ENCODE measurements at regions not wholly inside any gene's neighbourhood (a gene's known extent, or its start where the extent isn't known, plus 50 kb on each side); places are given as distances from the start of the nearest gene placed in this dataset.

- no peak for DNase-seq
Measured at GRCh38 chr3:95418251-95418650, 1355.4 kb downstream of the NSUN3 start.

GRCh38 chr3:95424279-95424678, 1361.4 kb downstream of the NSUN3 start:
- no peak for DNase-seq

- DNase-seq: no peak
Measured at GRCh38 chr3:95434491-95434890, 1371.6 kb downstream of the NSUN3 start.

DNA sequence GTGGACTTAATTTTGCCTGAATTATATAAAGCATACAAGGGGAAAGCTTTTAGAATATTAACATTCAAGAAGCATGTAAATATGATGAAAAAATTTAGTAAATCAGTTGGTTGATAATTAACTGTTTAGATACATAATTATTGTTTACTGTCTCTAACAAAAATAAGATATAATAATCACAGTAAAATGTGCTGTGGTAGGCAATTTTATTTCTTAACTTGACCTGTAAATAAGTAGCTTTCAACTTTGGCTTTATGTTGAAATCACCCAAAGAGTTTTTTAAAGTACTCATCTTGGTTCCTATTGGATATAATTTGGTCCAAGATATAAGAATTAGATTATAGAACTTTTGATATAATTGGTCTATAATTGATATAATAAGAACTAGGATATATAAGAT, 1374.5 kb downstream of the NSUN3 start:
- no peak for DNase-seq

GRCh38 chr3:95438274-95438673, 1375.4 kb downstream of the NSUN3 start:
- DNase-seq: no peak

DNA sequence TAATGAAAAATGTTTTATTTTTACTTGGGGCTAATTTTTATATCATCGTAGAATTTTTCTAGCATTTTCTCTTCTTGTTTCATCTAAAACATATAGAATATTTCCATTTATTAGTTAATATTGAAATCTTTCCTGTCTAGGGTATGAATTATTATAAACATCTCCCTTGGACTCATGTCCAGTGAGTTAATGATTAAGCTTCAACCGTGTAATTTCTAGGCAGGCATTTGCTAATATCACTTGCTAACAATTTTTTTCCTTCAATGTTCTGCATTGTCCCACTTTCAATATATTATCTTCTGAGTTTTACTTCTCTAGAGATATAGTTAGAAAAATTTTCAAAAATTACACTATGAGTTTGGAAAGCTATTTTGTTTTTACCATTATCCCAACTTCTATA, 1371.6 kb upstream of the EPHA6 start:
- no peak for DNase-seq

DNA sequence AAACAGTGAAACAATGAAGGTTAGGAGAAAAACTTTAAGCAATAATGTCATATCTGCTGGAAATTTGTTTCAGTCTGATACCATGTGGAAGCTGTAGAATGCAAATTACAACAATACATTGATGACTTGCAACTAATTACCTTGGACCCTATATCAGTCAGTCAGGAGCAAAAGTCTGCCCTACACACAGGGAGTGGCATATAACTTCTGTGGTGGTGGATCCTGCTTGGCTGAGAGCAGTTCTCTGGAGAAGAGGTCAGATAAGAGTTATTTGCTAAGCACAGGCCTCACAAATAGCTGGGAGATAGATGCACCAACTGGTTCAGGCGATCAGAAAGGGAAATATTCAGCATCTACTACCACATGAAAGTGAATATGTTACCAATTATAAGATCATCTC, 1364.6 kb upstream of the EPHA6 start:
- no peak for DNase-seq

GRCh38 chr3:95453242-95453641, 1361.2 kb upstream of the EPHA6 start:
- no peak for DNase-seq

DNA sequence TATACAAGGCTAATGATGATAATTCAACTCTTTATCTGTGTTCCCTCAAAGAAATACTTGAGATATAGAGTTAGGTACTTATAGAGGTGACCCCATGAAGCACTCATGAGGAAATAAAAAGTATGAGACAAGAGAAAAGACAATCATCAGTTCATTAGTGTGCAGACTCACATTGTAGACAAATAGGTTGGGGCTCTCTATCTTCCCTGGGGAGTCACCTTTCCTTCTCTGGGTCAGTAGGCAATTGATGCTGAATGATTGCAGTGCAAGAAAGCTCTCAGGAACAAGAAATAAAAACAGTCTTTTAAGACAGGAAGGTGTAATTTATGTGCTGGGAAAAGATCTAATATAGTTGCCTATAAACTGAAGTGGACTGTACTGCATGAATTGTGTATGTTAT, 1357.6 kb upstream of the EPHA6 start:
- no peak for DNase-seq

DNA sequence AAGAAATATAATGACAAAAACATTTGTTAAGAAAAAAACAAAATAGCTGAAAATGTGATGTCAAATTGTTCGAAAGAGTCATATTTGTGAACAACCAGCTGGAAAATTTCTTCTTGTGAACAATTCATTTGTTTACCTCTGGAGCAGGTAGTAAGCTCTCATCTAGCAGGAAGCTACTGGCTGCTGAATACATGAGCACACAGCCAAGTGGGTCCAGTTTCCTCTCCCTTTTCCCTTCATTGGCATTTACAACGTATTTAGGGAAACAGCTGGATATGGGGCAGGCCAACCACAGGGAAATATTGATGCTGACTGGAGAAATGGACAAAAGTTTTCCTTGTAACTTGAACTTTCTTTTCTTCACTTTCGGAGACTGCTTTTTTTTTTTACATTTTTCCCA, 1354.7 kb upstream of the EPHA6 start:
- DNase-seq: no peak

DNA sequence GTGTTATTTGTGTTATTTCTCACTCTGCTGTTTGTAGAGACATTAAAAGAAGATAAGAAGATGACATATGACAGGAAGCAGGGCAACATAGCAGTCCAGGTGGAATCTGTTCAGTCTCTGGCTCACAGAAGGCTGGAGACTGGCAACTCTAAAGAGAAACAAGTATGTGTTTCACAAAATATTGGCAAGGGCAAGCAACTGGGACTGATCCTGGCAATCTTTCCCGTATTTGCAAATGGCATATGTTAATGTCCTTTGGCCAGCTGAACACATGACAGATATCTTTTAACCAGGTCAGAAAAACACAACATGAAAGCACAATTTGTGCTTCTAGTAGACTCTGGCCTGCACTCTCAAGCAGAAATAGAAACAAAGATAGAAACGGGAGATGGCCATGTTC, 1354.1 kb upstream of the EPHA6 start:
- no peak for DNase-seq

GRCh38 chr3:95462161-95462560, 1352.2 kb upstream of the EPHA6 start:
- DNase-seq: no peak

DNA sequence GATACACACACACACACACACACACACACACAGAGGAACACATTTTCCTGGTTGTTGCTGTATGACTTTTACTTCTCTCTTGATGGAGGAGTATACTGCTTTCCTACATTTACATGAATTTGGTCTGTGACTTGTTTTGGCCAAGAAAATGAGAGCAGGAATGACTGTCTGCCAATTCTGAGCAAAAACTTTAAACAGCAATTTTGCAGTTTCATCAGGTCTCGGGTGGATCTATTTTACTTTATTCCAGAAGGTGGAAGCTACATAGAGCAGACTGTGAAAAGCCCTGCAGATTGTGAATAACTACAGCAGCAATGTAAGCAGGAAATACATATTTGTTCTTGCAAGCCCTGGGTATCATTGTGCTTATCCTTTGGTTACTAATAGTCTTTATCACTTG, 1350.0 kb upstream of the EPHA6 start:
- no peak for DNase-seq

DNA sequence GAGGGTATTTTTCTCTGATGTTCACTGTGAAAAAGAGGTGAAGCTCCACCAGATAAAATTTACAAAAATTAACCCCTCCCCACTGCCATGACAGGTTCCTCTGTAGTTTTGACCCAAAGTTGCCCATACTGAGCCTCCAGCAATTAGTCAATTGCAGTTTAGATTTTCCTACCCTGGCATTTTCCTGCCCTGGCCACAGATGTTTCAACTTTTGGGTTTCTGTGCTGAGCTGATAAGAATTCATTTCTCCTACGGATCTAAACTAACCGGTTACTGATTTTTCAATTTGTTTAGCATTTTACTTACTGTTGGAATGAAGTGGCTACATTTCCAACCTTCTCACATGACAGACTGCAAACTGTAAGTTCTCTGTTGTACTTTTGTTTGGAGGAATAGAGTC, 1346.1 kb upstream of the EPHA6 start:
- no peak for DNase-seq

GRCh38 chr3:95474338-95474737, 1340.1 kb upstream of the EPHA6 start:
- no peak for DNase-seq

GRCh38 chr3:95476534-95476933, 1337.9 kb upstream of the EPHA6 start:
- no peak for DNase-seq

DNA sequence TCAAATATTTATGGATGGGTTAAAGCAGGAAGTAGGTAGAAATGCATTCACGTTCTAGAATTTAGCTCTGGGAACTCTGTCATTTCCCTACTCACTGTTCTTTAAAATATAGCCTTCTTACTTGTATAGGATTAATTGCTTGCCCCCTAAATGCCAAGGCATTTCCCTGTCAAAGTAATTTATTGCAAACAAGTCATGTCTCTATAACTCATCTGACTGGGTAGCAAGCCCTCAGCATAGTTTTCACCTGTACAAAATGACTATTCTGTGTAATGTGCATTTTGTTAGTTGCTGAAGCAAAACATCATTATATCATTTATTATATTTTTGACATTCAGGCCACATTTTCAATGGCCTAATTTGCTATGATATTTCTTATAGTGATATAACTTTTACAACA, 1308.2 kb upstream of the EPHA6 start:
- no peak for DNase-seq

DNA sequence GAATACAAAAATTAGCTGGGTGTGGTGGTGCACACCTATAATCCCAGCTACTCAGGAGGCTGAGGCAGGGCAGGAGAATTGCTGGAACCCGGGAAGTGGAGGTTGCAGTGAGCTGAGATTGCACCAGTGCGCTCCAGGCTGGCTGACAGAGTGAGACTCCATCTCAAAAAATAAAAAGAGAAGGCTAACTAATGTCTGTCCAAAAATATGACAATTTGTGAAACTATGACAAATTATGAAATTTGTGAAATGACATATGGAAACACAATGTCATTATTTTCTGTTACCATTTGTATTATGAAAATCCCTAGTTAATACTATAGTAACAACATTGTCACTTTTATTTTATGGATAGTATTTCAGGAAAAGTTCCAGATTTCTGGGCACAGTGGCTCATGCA, 1306.3 kb upstream of the EPHA6 start:
- DNase-seq: no peak

DNA sequence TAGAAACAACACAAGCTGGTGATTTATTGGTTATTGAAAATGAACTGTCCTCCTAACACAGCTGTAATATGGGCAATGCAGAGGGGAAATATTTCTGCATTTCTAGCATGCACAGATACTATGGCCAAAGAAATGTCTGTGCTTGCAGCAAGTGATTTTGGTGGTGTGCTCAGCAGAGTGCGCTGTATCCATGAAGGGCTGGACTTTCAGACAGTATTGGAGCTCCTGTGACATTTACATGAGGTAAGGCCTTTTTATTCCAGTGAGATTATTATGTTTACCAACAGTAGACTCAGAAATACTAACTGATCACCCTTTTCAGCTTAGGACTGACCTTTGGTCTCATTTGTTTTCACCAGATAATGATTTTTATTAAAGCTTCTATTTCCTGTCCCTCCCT, 1302.6 kb upstream of the EPHA6 start:
- no peak for DNase-seq

DNA sequence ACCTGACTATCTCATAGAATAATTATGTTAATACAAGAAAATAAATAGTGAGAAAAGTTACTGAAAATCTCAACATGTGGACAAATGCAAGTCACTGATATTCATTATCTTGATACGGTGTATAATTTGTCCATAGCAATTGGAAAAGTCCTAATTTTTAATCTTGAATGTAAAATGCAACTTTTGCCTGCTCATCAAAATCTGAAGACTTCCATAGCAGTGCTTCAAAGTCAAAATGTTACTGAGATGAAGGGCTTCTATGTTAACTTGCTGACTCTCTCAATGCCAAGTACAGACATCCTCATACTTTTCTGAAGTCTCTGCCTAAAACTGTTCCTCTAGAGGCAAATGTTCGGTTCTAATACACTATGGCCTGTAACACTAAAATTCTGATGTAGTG, 1300.1 kb upstream of the EPHA6 start:
- no peak for DNase-seq

- DNase-seq: no peak
Measured at GRCh38 chr3:95521396-95521795, 1293.0 kb upstream of the EPHA6 start.

DNA sequence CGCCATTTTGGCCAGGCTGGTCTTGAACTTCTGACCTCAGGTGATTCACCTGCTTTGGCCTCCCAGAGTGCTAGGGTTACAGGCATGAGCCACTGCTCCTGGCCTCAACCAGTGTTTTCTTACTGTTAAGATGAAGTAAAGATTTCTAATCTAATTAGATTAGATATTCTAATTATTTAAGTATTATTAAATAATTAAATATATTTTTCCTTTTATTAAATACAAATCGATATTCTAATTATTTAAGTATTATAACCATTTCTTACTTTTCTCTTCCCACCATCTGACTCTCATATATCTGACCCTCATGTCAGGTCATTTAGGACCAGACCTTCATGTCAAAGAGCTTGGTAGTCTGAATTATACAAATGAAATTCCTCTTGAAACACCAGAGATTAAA, 1291.9 kb upstream of the EPHA6 start:
- DNase-seq: no peak

DNA sequence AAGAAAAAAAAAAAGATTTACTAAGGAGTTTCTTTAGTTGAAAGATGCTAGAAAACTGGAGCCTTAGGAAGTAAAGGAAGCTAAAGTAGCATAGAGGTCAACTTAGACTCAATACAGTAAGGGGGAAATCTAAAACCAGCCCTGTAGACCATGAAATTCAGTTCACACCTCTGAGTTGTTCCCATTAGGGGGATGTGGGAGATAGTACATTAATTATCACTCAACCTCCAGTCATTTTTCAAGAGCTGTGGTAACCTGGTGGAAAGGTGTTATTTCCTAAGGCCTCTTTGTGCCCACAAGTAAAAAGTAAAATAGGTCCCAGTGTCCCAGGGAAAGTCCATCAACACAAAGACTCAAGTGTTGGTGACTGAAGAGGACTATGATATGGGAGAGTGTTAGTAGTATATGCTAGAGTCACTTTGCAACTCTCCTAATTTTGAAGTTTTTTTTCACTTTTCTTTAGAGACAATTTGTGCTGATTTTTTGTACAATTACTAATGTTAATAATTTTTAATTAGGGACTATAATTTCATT, 1274.4 kb upstream of the EPHA6 start:
- DNase-seq: no peak

- no peak for DNase-seq
Measured at GRCh38 chr3:95565502-95565901, 1248.9 kb upstream of the EPHA6 start.

- DNase-seq: no peak
Measured at GRCh38 chr3:95567346-95567745, 1247.0 kb upstream of the EPHA6 start.

DNA sequence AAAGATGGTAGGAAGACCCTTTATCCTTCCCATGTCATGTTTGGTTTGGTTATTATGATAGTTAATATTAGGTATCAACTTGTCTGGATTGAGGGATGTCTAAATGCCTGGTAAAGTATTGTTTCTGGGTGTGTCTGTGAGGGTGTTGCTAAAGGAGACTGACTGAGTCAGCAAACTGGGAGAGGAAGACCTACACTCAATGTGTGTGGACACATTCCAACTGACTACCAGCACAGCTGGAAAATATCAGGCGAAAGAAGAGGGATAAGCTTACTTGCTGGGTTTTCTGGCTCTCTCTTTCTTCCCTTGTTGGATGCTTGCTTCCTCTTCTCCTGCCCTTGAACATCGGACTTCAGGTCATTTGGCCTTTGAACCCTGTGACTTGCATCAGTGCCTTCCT, 1227.6 kb upstream of the EPHA6 start:
- no peak for DNase-seq
